IPS DF 4.7 (cell line): ENCODE measurements at regions not wholly inside any gene's neighbourhood (a gene's known extent, or its start where the extent isn't known, plus 50 kb on each side); places are given as distances from the start of the nearest gene placed in this dataset.

Source experiments
- DNase-seq: peaks from one replicate; pipeline ENCODE4 v3.0.0-alpha.2; 2013; ENCODE audit warnings: low spot score; ENCODE audit errors: extremely low read depth

- DNase-seq, result no peak
Measured at GRCh38 chr3:25349095-25349494, 79.0 kb upstream of the RARB start.

- no peak for DNase-seq
Measured at GRCh38 chr3:25349828-25350724, 78.0 kb upstream of the RARB start.

- DNase-seq, result no peak
Measured at GRCh38 chr3:25350725-25351114, 77.3 kb upstream of the RARB start.

- no peak for DNase-seq
Measured at GRCh38 chr3:25354071-25354470, 74.0 kb upstream of the RARB start.

- no peak for DNase-seq
Measured at GRCh38 chr3:25355034-25355885, 72.8 kb upstream of the RARB start.

GRCh38 chr3:25355998-25356397 is 72.1 kb upstream of the RARB start:
- DNase-seq, result no peak

- no peak for DNase-seq
Measured at GRCh38 chr3:25362118-25362517, 65.9 kb upstream of the RARB start.

GRCh38 chr3:25365636-25366035 is 62.4 kb upstream of the RARB start:
- DNase-seq, result no peak

- no peak for DNase-seq
Measured at GRCh38 chr3:25367025-25367424, 61.0 kb upstream of the RARB start.

GRCh38 chr3:25372167-25372566 is 55.9 kb upstream of the RARB start:
- no peak for DNase-seq

- no peak for DNase-seq
Measured at GRCh38 chr3:25376340-25376739, 51.7 kb upstream of the RARB start.

GRCh38 chr3:25377042-25377441 is 51.0 kb upstream of the RARB start:
- no peak for DNase-seq
